ENCODE measurements at regions not wholly inside any gene's neighbourhood (a gene's known extent, or its start where the extent isn't known, plus 50 kb on each side); places are given as distances from the start of the nearest gene placed in this dataset.
A peak's percentile ranks its signal among the peaks of the same experiment; 100 is the strongest.
"Not testable (repeated sequence)": the region's sequence is repeated elsewhere in the genome, so short reads cannot be mapped to it uniquely, and the experiment has no call there.

GRCh38 chr4:170990989-170991589 lies 822.1 kb upstream of the GALNTL6 start:
- in situ Hi-C loops (cut with HindIII; ENCODE audit: low pct_unique_long_range_greater_than_20kb, low sequenced_read_pairs), result no loop called here
- peak; percentile 13 for DNase-seq (ENCODE audit: low read depth)

GRCh38 chr4:170988446-170988845 lies 824.8 kb upstream of the GALNTL6 start:
- in situ Hi-C loops (cut with HindIII; ENCODE audit: low pct_unique_long_range_greater_than_20kb, low sequenced_read_pairs), result no loop called here

GRCh38 chr4:170979736-170980135 lies 833.5 kb upstream of the GALNTL6 start:
- in situ Hi-C loops (cut with HindIII; ENCODE audit: low pct_unique_long_range_greater_than_20kb, low sequenced_read_pairs), result no loop called here
- peak; percentile 1 for DNase-seq (ENCODE audit: low read depth)

More at GRCh38 chr4:170988446-170988845, 824.8 kb upstream of the GALNTL6 start:
- no peak for DNase-seq (ENCODE audit: low read depth)

GRCh38 chr4:170978990-170979389 lies 834.2 kb upstream of the GALNTL6 start:
- DNase-seq (ENCODE audit: low read depth), result no peak

GRCh38 chr4:170949084-170949483 lies 859.3 kb upstream of the AADAT start:
- in situ Hi-C loops (cut with HindIII; ENCODE audit: low pct_unique_long_range_greater_than_20kb, low sequenced_read_pairs), result no loop called here
- DNase-seq (ENCODE audit: low read depth), result no peak

More at GRCh38 chr4:170978990-170979389, 834.2 kb upstream of the GALNTL6 start:
- in situ Hi-C loops (cut with HindIII; ENCODE audit: low pct_unique_long_range_greater_than_20kb, low sequenced_read_pairs), result no loop called here

GRCh38 chr4:170940043-170940724 lies 850.4 kb upstream of the AADAT start:
- in situ Hi-C loops (cut with HindIII; ENCODE audit: low pct_unique_long_range_greater_than_20kb, low sequenced_read_pairs), result no loop called here
- no peak for DNase-seq (ENCODE audit: low read depth)

GRCh38 chr4:170938588-170938987 lies 848.8 kb upstream of the AADAT start:
- in situ Hi-C loops (cut with HindIII; ENCODE audit: low pct_unique_long_range_greater_than_20kb, low sequenced_read_pairs), result no loop called here

GRCh38 chr4:170931321-170931720 lies 841.6 kb upstream of the AADAT start:
- in situ Hi-C loops (cut with HindIII; ENCODE audit: low pct_unique_long_range_greater_than_20kb, low sequenced_read_pairs), result no loop called here
- DNase-seq (ENCODE audit: low read depth), result no peak

More at GRCh38 chr4:170938588-170938987, 848.8 kb upstream of the AADAT start:
- no peak for DNase-seq (ENCODE audit: low read depth)

- no peak for DNase-seq (ENCODE audit: low read depth)
- in situ Hi-C loops (cut with HindIII; ENCODE audit: low pct_unique_long_range_greater_than_20kb, low sequenced_read_pairs), result no loop called here
These were observed 798.9 kb upstream of the AADAT start for GRCh38 chr4:170888660-170889059.

GRCh38 chr4:170887396-170887795 lies 797.6 kb upstream of the AADAT start:
- DNase-seq (ENCODE audit: low read depth), result no peak
- in situ Hi-C loops (cut with HindIII; ENCODE audit: low pct_unique_long_range_greater_than_20kb, low sequenced_read_pairs), result no loop called here

GRCh38 chr4:170884969-170885570 lies 795.3 kb upstream of the AADAT start:
- DNase-seq (ENCODE audit: low read depth), result no peak
- in situ Hi-C loops (cut with HindIII; ENCODE audit: low pct_unique_long_range_greater_than_20kb, low sequenced_read_pairs), result no loop called here

GRCh38 chr4:170881646-170882045 lies 791.9 kb upstream of the AADAT start:
- DNase-seq (ENCODE audit: low read depth); in situ Hi-C loops (cut with HindIII; ENCODE audit: low pct_unique_long_range_greater_than_20kb, low sequenced_read_pairs): not testable (repeated sequence)

GRCh38 chr4:170875868-170876267 lies 786.1 kb upstream of the AADAT start:
- in situ Hi-C loops (cut with HindIII; ENCODE audit: low pct_unique_long_range_greater_than_20kb, low sequenced_read_pairs), result no loop called here
- no peak for DNase-seq (ENCODE audit: low read depth)

- no peak for DNase-seq (ENCODE audit: low read depth)
- in situ Hi-C loops (cut with HindIII; ENCODE audit: low pct_unique_long_range_greater_than_20kb, low sequenced_read_pairs), result no loop called here
These were observed 783.0 kb upstream of the AADAT start for GRCh38 chr4:170872794-170873193.

GRCh38 chr4:170868170-170868569 lies 778.4 kb upstream of the AADAT start:
- in situ Hi-C loops (cut with HindIII; ENCODE audit: low pct_unique_long_range_greater_than_20kb, low sequenced_read_pairs), result no loop called here
- no peak for DNase-seq (ENCODE audit: low read depth)

GRCh38 chr4:170854097-170854496 lies 764.3 kb upstream of the AADAT start:
- in situ Hi-C loops (cut with HindIII; ENCODE audit: low pct_unique_long_range_greater_than_20kb, low sequenced_read_pairs), result no loop called here
- DNase-seq (ENCODE audit: low read depth), result no peak

- in situ Hi-C loops (cut with HindIII; ENCODE audit: low pct_unique_long_range_greater_than_20kb, low sequenced_read_pairs), result no loop called here
- DNase-seq (ENCODE audit: low read depth), result peak; percentile 19
These were observed 763.8 kb upstream of the AADAT start for GRCh38 chr4:170853422-170854021.

GRCh38 chr4:170849969-170850368 lies 760.2 kb upstream of the AADAT start:
- in situ Hi-C loops (cut with HindIII; ENCODE audit: low pct_unique_long_range_greater_than_20kb, low sequenced_read_pairs), result no loop called here
- DNase-seq (ENCODE audit: low read depth), result no peak

- in situ Hi-C loops (cut with HindIII; ENCODE audit: low pct_unique_long_range_greater_than_20kb, low sequenced_read_pairs), result no loop called here
- DNase-seq (ENCODE audit: low read depth), result no peak
These were observed 738.0 kb upstream of the AADAT start for GRCh38 chr4:170827562-170828274.

Measured in Caki2 (cell line).